Endothelial cell of umbilical vein (primary cell): ENCODE measurements at regions not wholly inside any gene's neighbourhood (a gene's known extent, or its start where the extent isn't known, plus 50 kb on each side); places are given as distances from the start of the nearest gene placed in this dataset.

Experiments used
- BruUV-seq: library from RNA; stranded (reverse); fragments of 400-500 nt; replicated peaks from 2 replicates; lab custom pipeline; 2021; lab: Mats Ljungman, UMichigan
- CTCF ChIA-PET: fragments of 300-600, 350-600 bp; sonication (Branson Sonifier 250); formaldehyde crosslinking; loops from one replicate; lab custom pipeline; 2021; ENCODE audit warnings: antibody characterized with exemption, inconsistent platforms; lab: Charles Lee
- POLR2A ChIA-PET: fragments of 300-600, 350-600 bp; sonication (Branson Sonifier 250); formaldehyde crosslinking; loops from one replicate; lab custom pipeline; 2021; ENCODE audit warnings: antibody characterized with exemption, inconsistent platforms; lab: Charles Lee
- DNase-seq: peaks from one replicate; pipeline ENCODE4 v3.0.0-alpha.2; 2011; ENCODE audit warnings: low read depth, low spot score
- FAIRE-seq: peaks from 2 replicates; lab custom pipeline; 2011; peaks lifted over from hg19 to GRCh38; lab: Jason Lieb, UNC
- H2AFZ ChIP-seq: 2 replicates; pipeline ENCODE4 v1.6.0; 2012; ENCODE audit warnings: low read depth, low read length, control low read depth, inconsistent platforms
- H3K27ac ChIP-seq: 2 replicates; pipeline ENCODE4 v1.5.1; 2011; ENCODE audit warnings: low read depth, mild to moderate bottlenecking, control low read depth, low read length, moderate library complexity; ENCODE audit not compliant: insufficient read depth
- H3K27me3 ChIP-seq, 2 experiments: 2 replicates each; pipeline versions ENCODE4 v1.6.0 to v1.6.1; 2011; ENCODE audit warnings: low read length in 2 of 2, mixed read lengths in 1 of 2; ENCODE audit not compliant: control insufficient read depth in 2 of 2, insufficient read depth in 2 of 2
- H3K36me3 ChIP-seq, 2 experiments: 2 replicates in 1 of 2; 3 replicates in 1 of 2; pipeline ENCODE4 v1.5.1; 2011; ENCODE audit warnings: low read length in 2 of 2, mild to moderate bottlenecking in 1 of 2, moderate library complexity in 1 of 2; ENCODE audit not compliant: control insufficient read depth in 2 of 2, insufficient read depth in 2 of 2; ENCODE audit errors: extremely low read depth in 1 of 2
- H3K4me1 ChIP-seq: 3 replicates; pipeline ENCODE4 v1.5.1; 2011; ENCODE audit warnings: mild to moderate bottlenecking, low read length; ENCODE audit not compliant: control insufficient read depth, insufficient read depth; ENCODE audit errors: extremely low read depth
- H3K4me2 ChIP-seq: 2 replicates; pipeline ENCODE4 v1.6.1; 2011; ENCODE audit warnings: low read length, control low read depth, mixed read lengths; ENCODE audit not compliant: insufficient read depth
- H3K4me3 ChIP-seq, 3 experiments: fragments of 200-600 bp in 1 of 3; sonication (generic), shearing (Covaris generic) in 1 of 3; replicated peaks in 1 of 3; 2 replicates each; pipeline ENCODE4 v1.5.1; 2011 to 2016; ENCODE audit warnings: control low read depth in 3 of 3, low read length in 3 of 3, mild to moderate bottlenecking in 2 of 3, inconsistent platforms in 1 of 3, low read depth in 1 of 3, moderate library complexity in 1 of 3; ENCODE audit not compliant: insufficient read depth in 1 of 3
- H3K79me2 ChIP-seq: 2 replicates; pipeline ENCODE4 v1.6.0; 2012; ENCODE audit warnings: low read length, inconsistent platforms; ENCODE audit not compliant: control insufficient read depth, insufficient read depth
- H3K9ac ChIP-seq: replicated peaks from 2 replicates; pipeline ENCODE3; 2011; ENCODE audit warnings: low read length, control low read depth; ENCODE audit not compliant: insufficient read depth; ENCODE audit errors: extremely low read depth
- H3K9me1 ChIP-seq: replicated peaks from 3 replicates; pipeline ENCODE4 v1.6.0; 2011; ENCODE audit warnings: mild to moderate bottlenecking, low read length; ENCODE audit not compliant: control insufficient read depth, insufficient read depth; ENCODE audit errors: extremely low read depth
- H3K9me3 ChIP-seq: replicated peaks from 2 replicates; pipeline ENCODE4 v1.5.1; 2012; ENCODE audit warnings: low read length, inconsistent platforms; ENCODE audit not compliant: control insufficient read depth, insufficient read depth
- H4K20me1 ChIP-seq: replicated peaks from 2 replicates; pipeline ENCODE3; 2011; ENCODE audit warnings: mild to moderate bottlenecking, low read length; ENCODE audit not compliant: control insufficient read depth, insufficient read depth; ENCODE audit errors: extremely low read depth
- EZH2 ChIP-seq: IDR thresholded peaks from 2 replicates; pipeline ENCODE4 v1.6.1; 2012; ENCODE audit warnings: borderline replicate concordance, low read depth, mild to moderate bottlenecking, moderate library complexity, low read length, inconsistent platforms; ENCODE audit not compliant: severe bottlenecking
- FOS ChIP-seq: IDR thresholded peaks from 2 replicates; pipeline ENCODE4 v1.6.1; 2011; ENCODE audit warnings: mild to moderate bottlenecking, low read length, moderate library complexity, borderline replicate concordance; ENCODE audit not compliant: insufficient read depth
- GATA2 ChIP-seq: IDR thresholded peaks from 2 replicates; pipeline ENCODE4 v1.7.0; 2011; ENCODE audit warnings: low read depth, mild to moderate bottlenecking, moderate library complexity, mixed read lengths, low read length; ENCODE audit not compliant: insufficient read length, insufficient read depth
- JUN ChIP-seq: IDR thresholded peaks from 2 replicates; pipeline ENCODE4 v1.6.1; 2011; ENCODE audit warnings: borderline replicate concordance, low read depth; ENCODE audit not compliant: insufficient read length, insufficient read depth
- MYC ChIP-seq: IDR thresholded peaks from one replicate; pipeline ENCODE4 v1.6.1; 2011; ENCODE audit warnings: mild to moderate bottlenecking, low read depth, low read length
- POLR2A ChIP-seq: IDR thresholded peaks from 2 replicates; pipeline ENCODE4 v1.6.1; 2012; ENCODE audit warnings: low read depth, mild to moderate bottlenecking, control low read depth, low read length
- POLR2AphosphoS5 ChIP-seq: IDR thresholded peaks from 2 replicates; pipeline ENCODE4 v1.6.1; 2012; ENCODE audit warnings: low read depth, mild to moderate bottlenecking, control low read depth, low read length, moderate library complexity; ENCODE audit not compliant: insufficient read depth
- dilution Hi-C: fragments of 300-500 bp; cut with MboI; formaldehyde crosslinking; loops from one replicate; pipeline ENCODE4 v1.15.0; 2019; ENCODE audit warnings: low sequenced_read_pairs; ENCODE audit not compliant: extremely low pct_ligation_motif_present
- intact Hi-C: fragments of 100-400 bp; cut with micrococcal nuclease; formaldehyde crosslinking; loops from one replicate; pipeline ENCODE4 v1.10.0; 2022
- TF ChIP-seq, protein P1 (sequence below), 2 donors: IDR thresholded peaks; 1 replicate in 1 of 2; 2 replicates in 1 of 2; pipeline ENCODE4 v1.5.1; 2011; ENCODE audit warnings: low read length in 2 of 2, mild to moderate bottlenecking in 2 of 2, moderate library complexity in 2 of 2, control low read depth in 1 of 2, inconsistent platforms in 1 of 2, low read depth in 1 of 2; ENCODE audit not compliant: insufficient read depth in 1 of 2; ENCODE audit errors: extremely low read depth in 1 of 2
- TF ChIP-seq, protein P2 (sequence below): IDR thresholded peaks from 2 replicates; pipeline ENCODE4 v1.6.1; 2011; ENCODE audit not compliant: insufficient read depth, insufficient read length

DNA sequence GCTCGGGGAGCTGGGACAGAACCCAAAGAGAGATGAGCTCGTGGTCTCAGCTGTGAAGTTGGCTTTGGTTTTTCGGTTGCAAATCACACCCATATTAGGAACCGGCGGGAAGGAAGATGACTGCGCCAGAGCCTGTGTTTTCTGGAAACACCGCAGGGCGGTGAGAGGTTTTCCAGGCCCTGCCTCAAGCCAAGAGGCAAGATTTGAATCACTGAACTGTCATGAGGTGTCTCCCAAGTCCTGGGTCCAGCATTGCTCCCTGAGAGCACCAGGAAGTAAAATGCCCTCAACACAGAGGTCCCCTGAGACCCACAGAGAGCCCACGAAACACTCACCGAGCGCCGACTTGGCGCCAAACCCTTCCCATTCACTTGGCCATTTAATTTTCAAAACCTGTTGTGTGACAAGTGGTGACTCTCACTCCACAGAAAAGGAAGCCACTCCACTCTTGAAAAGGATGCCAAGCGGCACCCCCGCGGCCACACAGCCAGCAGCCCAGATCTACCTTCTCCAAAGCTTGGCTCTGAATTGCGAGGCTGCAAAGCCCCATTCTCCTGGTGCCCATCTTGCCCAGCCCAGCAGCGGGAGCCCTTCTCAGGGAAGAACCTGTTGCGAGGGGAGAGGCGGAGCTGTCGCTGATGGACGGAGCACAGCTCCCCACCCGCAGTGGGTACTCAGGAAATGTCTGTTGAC, 99.0 kb upstream of the RUNX3 start:
- TF ChIP-seq JUN (no peak), POLR2AphosphoS5 (no peak), GATA2 (no peak), POLR2A (no peak), EZH2 (no peak), FOS (no peak), MYC (no peak)
- TF ChIP-seq, protein P1, sequence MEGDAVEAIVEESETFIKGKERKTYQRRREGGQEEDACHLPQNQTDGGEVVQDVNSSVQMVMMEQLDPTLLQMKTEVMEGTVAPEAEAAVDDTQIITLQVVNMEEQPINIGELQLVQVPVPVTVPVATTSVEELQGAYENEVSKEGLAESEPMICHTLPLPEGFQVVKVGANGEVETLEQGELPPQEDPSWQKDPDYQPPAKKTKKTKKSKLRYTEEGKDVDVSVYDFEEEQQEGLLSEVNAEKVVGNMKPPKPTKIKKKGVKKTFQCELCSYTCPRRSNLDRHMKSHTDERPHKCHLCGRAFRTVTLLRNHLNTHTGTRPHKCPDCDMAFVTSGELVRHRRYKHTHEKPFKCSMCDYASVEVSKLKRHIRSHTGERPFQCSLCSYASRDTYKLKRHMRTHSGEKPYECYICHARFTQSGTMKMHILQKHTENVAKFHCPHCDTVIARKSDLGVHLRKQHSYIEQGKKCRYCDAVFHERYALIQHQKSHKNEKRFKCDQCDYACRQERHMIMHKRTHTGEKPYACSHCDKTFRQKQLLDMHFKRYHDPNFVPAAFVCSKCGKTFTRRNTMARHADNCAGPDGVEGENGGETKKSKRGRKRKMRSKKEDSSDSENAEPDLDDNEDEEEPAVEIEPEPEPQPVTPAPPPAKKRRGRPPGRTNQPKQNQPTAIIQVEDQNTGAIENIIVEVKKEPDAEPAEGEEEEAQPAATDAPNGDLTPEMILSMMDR (IDR thresholded peaks at IDR 0.05; ENCODE audit: extremely low read depth in 1 of 2, insufficient read depth in 1 of 2, low read depth in 1 of 2, low read length in 2 of 2), result no peak
- TF ChIP-seq, protein P2, sequence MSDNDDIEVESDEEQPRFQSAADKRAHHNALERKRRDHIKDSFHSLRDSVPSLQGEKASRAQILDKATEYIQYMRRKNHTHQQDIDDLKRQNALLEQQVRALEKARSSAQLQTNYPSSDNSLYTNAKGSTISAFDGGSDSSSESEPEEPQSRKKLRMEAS, result no peak
- H3K9me1 ChIP-seq, result no peaks in the 10 kb centered on the region
- no TSS peak for BruUV-seq
- no peak overlapping the region for H3K27ac ChIP-seq
- no peaks in the 10 kb centered on the region for H3K36me3 ChIP-seq
- no peaks in the 10 kb centered on the region for H3K27me3 ChIP-seq
- H2AFZ ChIP-seq, result no peak overlapping the region
- dilution Hi-C loops, result no loop called here
- no peaks in the 10 kb centered on the region for H3K79me2 ChIP-seq
- H3K4me3 ChIP-seq, result no peak overlapping the region
- H3K9me3 ChIP-seq, result no peaks in the 10 kb centered on the region
- H4K20me1 ChIP-seq, result no peaks in the 10 kb centered on the region
- no peak for FAIRE-seq
- CTCF ChIA-PET, result interaction anchor here (1.0 kb wide), 1 partner anchor 8 kb away, joined by 3 read pairs; no protein-coding TSS in a partner anchor
- H3K4me2 ChIP-seq, result no peak overlapping the region
- intact Hi-C loops, result no loop called here
- H3K9ac ChIP-seq, result no peak overlapping the region
- DNase-seq, result no peak
- POLR2A ChIA-PET, result no interaction called here
- H3K4me1 ChIP-seq, result no peaks in the 10 kb centered on the region
